Hematopoietic multipotent progenitor cell (in vitro differentiated cells): ENCODE measurements at regions not wholly inside any gene's neighbourhood (a gene's known extent, or its start where the extent isn't known, plus 50 kb on each side); places are given as distances from the start of the nearest gene placed in this dataset.
A peak's percentile ranks its signal among the peaks of the same experiment; 100 is the strongest.

Experiments used
- DNase-seq, 3 donors: peaks; one replicate each; pipeline ENCODE4 v3.0.0-alpha.2; 2011 to 2015; ENCODE audit warnings: low read depth in 2 of 3, low spot score in 2 of 3

DNA sequence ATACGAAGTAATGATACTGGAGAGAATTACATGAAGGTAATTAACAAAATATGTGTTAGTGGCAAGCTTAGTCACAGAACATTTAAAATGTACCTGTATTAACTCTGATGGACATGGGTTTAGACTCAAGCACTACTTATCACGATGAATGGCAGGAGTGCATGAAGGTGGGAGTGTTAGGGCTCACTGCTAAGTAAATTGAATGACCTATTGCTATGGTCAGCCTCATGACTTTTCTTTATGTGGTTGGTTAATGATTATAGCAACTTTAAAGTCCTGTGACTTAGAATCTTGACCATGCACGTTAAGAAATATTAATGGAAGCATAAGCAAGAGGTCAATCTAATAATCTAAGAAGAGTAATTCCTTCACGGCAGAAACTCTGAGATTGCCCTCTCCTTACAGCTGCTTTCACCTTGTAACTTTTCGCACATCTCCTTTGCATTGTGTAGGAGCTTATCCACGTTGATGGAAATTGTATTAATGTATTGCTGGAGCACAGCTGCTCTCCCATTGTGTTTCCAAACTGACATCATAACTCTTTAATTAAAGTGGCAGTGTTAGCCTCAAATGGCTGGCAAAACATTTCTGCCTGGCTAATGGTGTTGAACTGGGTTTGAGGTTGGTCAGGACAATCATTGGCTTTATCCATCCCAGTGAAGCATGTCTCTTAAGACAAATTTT lies 114.5 kb downstream of the RXFP2 start:
- DNase-seq, result no peak

DNA sequence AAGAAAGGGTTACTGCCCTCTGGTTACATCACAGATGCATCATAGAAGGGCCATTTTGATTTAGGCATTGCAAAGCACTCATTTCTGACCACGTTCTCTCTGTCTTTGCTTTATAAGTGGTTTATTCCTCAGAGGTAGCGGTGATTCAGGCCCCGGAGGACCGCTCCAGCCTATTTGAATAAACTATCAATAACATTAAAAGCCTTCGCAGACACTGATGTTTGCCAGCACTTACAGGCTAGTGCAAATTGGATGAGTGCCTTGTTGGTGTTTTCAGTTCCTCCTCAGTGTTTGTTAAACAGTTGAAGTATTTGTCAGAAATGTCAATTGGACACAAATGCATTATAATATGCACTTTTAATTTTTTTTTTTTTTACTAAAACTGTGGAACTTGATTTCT lies 120.2 kb downstream of the RXFP2 start:
- no peak for DNase-seq

DNA sequence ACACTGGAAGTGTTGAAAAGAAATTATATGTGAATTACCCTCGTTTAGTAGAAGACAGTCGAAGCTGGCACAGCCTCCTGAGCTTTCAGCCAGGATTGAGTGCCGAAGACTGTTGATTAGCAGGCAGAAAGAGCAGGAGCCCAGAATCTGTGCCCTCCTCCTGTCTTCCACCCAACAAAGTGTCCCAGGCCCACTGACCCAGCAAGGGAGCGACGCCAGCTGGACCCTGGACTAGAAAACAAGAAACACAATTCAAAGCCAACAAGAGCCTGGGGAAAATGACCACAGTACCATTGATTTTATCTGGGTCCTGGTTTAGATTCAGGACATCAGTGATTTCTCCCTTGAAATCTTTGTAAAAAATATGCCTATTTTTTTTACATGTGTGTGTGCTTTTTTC lies 120.7 kb downstream of the RXFP2 start:
- DNase-seq, result no peak

DNA sequence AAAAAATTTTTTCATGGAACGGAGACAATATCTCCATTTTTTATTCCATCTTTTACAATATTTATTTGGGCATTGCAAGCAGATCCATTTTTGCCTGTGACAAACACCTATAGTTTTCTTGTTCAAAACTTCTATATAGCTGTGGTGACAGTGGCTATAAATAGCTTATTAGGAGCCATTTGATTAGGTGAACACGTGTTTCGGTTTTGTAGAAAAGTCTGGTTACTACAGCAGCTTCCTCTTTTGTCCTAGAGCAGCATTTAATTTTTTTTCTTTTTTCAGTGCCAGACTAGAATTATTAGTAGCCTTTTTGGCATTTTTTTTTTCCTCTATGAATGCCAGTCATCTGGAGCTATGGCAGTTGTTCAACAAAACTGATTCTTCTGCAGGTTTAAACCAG lies 123.5 kb downstream of the RXFP2 start:
- peak in 2 of 3 donors; percentile 16 to 58 for DNase-seq

DNA sequence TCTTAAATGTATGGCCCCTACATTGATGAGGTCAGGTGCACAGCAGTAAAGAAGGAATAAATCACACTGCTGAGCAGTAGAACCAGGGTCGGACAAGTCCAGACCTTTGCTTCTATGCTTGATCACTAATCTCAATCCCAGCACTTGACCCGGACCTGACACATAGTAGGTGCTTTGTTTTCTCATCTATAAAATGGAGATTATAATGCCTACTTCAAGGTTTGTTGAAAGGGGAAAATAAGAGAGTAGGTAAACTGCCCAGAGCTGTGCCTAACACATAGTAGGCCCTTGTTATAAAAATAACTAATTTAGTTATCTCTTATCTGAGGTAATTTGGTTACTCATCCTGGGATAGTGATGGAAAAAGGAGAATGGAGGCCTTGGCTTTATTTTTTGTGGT lies 125.0 kb downstream of the RXFP2 start:
- DNase-seq, result no peak

DNA sequence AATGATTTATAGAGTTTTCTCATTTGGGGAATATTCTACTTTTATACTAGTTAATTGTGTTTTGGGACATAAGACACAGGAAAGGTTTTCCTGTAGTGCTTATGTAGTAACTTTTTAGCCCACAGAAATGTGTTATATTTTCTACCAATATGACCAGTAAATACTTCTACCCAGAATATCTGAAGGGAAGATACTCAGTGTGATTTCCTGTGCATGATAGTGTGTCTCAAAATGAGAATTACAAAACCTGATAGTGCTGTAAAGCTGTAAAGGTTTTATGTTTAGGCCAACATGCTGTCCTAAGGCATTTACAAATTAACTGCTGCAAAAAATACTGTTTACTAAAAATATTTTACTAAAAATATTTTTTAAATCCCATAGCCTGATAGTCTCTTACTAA lies 126.8 kb downstream of the RXFP2 start:
- no peak for DNase-seq

DNA sequence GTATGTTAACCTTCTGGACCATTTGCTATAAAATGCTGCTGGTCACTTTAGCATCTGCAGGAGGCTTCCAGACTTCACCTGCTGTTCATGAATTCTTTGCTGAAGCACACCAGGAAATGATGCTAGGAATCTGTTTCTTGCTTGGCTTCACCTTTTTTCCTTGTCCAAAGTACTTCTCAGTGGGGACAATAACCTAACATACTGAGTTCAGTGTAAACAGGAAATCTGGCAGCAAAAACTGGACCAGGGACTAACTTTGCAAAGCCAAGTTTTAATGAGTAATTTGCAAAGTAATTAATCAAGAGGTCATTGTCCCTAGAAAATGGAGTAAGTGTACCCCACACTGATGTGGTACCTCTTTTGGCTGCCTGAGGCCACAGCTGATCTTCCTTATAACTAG lies 128.4 kb downstream of the RXFP2 start:
- no peak for DNase-seq

DNA sequence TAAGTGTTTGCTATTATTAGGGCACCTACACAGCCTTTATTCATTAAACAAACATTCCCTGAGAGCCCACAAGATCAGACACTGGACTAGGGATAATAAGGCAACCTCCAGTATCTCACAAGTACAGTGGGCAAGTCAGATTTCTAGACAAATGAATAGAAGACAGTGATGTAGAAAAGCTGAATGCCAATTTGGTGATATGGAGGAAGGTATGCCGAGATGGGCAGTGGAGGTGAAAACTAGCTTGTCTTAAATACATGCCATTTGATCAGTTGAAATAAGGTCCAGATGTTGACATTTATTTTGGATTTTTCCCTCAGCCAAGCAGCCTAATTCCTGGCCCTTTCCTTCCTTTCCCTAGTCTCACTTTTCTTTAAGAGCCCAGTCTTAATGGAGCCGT lies 130.3 kb downstream of the RXFP2 start:
- DNase-seq, result no peak

DNA sequence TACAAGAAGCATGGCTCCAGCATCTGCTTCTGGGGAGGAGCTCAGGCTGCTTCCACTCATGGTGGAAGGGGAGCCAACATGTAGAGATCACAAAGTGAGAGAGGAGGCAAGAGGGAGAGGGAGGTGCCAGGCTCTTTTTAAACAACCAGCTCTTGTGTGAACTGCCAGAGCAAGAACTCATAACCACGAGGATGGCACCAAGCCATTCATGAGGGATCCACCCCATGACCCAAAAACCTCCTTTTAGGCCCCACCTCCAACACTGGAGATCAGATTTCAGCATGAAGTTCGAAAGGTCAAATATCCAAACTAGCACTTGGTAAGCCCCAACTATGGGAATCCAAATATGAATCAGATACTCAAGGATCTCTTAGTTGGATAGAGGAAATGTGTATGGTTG lies 131.2 kb downstream of the RXFP2 start:
- DNase-seq, result no peak

DNA sequence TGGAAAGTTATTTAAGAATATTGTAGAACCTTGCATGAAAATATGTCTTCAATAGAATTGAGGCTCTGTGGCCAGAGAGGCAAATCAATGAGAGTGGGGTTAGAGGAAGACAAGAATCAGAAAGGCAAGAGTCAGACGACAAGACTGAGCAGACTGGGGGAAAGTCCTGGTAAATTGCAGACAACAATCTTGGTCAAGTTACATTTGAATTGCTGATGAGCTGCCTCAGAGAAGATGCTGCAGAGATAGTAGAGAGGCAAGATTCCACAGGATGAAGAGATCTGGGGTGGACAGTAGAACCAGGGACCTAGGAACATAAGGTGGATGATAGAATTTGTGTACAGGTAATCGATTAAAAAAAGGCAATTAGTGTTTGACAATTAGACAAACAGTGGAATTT lies 133.8 kb downstream of the RXFP2 start:
- DNase-seq, result no peak

DNA sequence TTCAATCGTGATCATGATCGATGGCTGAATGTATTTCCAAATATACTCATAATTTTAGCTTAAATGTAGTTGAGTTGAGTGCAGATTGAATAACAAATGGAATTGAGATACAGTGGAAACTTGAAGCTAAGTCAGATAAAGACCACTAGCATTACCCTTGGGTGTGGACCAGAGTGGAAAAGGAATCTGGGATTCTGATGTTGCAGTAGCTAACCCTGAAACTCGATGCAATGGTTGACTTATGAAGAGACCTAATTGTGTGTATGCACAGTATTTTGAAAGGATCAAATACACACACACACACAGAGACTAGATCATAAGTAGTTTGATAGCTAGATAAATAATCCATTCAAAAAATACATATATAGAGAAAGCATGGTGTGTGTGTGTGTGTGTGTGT lies 135.8 kb downstream of the RXFP2 start:
- DNase-seq, result no peak

DNA sequence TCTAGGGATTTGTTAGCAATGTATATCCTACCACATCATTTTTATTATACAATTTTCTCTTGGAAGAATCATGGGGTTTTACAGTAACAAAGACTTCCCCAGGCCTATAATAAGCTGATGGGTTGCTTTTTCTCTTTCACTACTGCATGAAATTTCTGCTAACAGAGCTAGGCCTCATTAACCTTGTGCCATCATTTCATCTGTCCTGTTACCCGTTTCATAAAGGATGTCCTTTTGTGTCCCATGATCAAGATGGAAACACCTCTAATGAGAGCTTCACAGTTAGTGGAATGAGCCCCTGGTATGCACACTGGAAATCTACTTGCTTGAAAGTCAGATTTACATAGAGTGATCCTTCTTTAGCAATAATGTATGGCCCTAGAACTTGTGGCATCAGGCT lies 138.7 kb downstream of the RXFP2 start:
- DNase-seq, result no peak

DNA sequence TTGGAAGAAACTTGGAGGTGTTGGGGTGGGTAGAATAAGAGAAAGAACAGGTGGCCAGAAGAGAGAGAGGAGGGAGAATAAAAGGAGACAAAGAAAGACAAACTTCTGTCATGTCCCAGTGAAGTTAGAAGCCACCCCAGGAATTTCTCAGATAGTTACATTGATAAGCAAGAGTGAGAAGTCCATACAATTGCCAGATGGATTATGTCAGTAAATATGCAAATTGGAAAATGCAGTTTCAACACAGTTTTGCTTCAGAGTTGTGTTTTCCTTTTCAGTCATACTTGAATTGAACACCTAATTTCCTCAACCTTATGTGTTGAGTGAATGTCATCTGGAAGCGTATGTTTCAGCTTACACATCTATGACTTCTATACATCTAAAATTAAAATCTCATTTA lies 139.2 kb downstream of the RXFP2 start:
- no peak for DNase-seq

DNA sequence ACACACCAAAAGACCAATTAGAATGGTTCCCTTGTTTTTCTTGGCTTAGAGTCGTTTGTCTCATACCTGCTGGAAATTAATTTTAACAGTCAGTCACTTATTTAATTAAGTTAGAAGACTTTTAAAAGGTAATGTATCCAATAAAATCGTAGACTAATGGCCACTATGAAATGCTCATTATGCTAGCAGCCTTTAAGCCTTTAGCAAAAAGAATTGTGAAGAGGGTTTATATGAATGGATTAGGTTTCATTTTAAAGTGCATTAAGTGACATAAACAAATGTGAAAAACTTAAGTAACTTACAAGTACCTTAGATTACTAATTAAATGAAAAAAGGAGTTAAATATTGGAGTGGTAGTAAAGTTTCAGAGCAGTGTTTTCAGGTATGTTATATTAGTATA lies 139.6 kb downstream of the RXFP2 start:
- DNase-seq, result no peak

DNA sequence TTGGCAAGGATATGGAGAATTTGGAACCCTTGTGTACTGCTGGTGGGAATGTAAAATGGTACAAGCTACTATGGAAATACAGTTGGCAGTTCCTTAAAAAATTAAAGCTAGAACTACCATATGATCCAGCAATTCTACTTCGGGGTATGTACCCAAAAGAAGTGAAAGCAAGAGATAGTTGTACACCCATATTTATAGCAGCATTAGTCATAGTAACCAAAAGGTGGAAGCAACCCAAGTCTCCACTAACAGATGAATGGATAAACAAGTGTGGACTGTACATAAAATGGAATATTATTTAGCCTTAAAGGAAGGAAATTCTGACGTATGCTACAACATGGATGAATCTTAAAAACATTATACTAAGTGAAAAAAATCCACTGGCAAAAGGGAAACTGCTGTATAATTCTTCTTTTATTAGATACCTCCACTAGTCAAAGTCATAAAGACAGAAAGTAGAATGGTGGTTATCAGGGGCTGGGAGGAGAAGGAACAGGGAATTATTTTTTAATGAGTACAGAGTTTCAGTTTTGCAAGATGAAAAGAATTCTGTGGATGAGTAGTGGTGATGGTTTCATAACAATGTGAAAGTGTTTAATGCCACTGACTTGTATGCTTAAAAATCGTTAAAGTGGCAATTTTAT lies 141.6 kb downstream of the RXFP2 start:
- no peak for DNase-seq

DNA sequence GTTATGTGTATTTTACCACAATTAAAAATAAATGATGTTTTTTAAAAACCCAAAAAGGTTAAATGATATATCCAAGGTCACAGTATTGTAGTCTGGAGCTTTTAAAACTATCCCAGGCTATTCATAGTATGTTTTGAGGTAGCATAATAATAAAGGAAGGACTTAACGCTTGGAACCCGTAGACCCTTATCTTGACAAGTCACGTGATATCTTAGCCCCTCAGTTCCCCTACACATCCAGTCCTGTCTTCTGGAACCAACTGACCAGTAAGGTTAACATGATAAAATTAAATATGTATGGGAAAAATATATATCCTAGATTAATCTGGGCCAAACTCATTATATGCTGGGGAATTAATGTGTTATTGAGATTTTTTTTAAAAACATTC lies 142.2 kb downstream of the RXFP2 start:
- DNase-seq, result no peak

DNA sequence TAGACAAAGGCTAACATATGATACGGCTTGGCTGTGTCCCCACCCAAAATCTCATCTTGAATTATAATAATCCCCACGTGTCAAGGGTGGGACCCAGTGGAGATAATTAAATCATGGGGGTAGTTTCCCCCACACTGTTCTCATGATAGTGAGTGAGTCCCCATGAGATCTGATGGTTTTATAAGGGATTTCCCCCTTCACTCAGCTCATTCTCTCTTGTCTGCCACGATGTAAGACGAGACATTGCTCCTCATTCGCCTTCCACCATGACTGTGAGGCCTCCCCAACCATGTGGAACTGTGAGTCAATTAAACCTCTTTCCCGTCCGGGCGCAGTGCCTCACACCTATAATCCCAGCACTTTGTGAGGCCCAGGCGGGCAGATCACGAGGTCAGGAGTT lies 143.5 kb downstream of the RXFP2 start:
- DNase-seq, result no peak

DNA sequence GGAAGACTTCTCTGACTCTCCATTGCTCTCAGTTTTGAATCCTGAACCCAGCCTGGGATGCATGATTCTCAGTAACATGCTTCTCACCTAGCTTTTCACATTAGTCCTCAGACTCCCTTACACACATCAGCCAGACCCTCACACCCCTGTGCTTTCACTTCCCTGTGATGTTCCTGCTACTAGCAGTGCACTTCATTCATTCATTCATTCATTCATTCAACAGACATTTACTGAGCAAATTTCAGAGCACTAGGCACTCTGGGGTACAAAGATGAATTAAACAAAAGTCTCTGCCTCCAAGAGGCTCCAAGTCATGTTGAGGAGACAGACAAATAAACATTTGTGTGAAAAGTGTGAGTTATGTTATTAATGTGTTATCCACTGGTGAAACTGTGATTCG lies 145.2 kb downstream of the RXFP2 start:
- DNase-seq, result no peak

DNA sequence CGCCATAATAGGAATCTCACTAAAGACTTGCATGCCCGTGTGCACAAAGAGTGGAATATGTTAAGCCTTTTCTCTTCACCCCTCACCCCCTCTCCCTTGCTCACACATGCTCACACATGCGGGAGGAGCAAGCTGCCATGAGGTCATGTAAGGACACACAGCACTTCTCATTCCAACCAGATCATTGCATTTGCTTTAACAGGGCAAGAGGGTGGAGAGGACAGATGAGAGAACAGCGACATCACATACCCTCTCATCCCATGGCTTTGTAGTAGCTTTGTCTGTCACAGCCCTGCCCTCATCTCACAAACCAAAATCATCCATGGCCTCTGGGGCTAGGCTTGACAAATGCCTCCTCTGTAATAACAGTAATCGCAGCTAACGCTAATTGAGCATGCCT lies 145.6 kb upstream of the FRY start:
- no peak for DNase-seq

DNA sequence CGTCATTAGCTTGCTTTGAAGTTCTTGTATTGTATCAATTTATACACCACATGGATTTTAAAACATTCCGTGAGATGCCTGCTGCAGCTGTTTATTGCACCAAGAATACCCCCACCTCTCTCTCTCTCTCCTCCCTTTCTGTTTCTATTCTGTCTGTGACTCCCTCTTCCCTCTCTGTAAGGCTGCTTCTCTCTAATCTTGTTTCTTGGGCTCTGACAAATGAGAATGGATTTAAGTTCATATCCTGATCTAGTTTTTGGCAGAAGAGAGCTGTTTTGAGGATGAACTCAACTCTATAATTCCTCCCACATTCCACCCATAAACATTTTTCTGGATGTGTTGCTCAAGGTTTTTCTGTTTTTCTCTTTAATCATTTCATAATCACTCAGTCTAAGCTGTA lies 144.3 kb upstream of the FRY start:
- no peak for DNase-seq

DNA sequence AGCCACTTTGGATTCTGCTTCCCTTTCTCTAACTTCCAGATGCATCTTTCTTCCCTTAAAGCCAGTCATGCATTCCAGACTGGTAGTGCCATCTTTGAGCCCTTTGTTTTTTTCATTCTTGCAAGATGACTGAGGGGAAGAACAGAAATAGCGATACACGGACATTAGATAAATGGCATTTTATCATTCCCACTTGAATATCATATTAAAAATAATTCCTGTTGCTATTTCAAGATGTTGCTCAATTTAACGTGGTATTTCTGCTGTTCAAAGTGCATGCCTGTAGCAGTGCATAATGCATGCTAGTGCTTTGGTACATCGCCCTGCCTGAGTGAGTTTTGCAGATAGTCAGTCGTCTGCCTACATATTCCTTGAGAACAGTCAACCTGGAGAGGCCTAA lies 140.6 kb upstream of the FRY start:
- DNase-seq, result no peak

DNA sequence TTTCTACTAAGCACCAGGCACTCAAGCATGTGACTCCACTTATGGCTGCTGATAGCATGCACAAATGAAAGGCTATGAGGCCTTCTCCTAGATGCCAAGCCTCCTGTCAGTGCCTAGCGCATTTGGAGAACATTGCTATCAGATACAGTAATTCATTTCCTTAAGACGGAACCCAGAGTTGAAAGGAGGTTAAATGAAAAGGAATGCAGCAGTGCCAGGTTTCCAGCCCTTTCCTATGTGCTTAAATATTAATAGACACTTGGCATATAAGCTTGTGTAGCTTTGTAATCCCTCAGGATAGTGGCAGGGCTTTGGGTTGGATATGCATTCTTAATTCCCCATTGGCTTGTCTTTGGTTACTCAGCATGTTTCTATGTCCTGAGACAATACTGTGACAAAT lies 140.1 kb upstream of the FRY start:
- DNase-seq, result peak in 1 of 3 donors; percentile 29

DNA sequence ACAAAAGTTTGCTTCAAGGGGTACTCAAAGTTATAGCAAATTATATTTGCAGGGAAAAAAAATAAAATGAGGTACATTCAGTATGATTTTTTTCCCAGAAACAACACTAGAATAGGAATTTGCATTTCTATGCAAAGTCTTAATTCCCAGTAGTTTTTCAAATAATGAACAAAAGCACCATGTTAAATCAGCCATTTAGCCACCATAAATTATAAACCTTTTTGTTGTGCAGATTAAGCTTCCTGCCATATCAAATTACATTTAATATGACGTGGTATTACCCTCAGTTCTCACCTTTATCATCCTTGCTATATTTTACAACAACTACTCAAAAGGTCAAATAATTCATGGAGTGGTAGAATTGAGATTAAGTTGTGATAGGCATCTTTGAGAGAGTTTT lies 136.6 kb upstream of the FRY start:
- DNase-seq, result no peak
